Ishikawa (cell line): ENCODE measurements at regions not wholly inside any gene's neighbourhood (a gene's known extent, or its start where the extent isn't known, plus 50 kb on each side); places are given as distances from the start of the nearest gene placed in this dataset.

Source experiments
- CEBPB ChIP-seq: IDR thresholded peaks from 2 replicates; pipeline ENCODE4 v1.6.1; 2012
- CREB1 ChIP-seq: IDR thresholded peaks from 2 replicates; pipeline ENCODE4 v1.6.1; 2012; ENCODE audit warnings: low read depth
- EGR1 ChIP-seq: IDR thresholded peaks from 2 replicates; pipeline ENCODE4 v1.6.1; 2012
- EP300 ChIP-seq: IDR thresholded peaks from 2 replicates; pipeline ENCODE4 v1.6.1; 2012; ENCODE audit warnings: borderline replicate concordance
- FOXM1 ChIP-seq: IDR thresholded peaks from 2 replicates; pipeline ENCODE4 v1.6.1; 2012; ENCODE audit warnings: low read depth, borderline replicate concordance
- MAX ChIP-seq: IDR thresholded peaks from 2 replicates; pipeline ENCODE4 v1.6.1; 2012
- NFIC ChIP-seq: IDR thresholded peaks from 2 replicates; pipeline ENCODE4 v1.6.1; 2012
- RAD21 ChIP-seq: IDR thresholded peaks from 2 replicates; pipeline ENCODE4 v1.6.1; 2012; ENCODE audit warnings: low read depth
- TAF1 ChIP-seq: IDR thresholded peaks from 2 replicates; pipeline ENCODE4 v1.6.1; 2012; ENCODE audit warnings: low read depth, mild to moderate bottlenecking
- TCF12 ChIP-seq: IDR thresholded peaks from 2 replicates; pipeline ENCODE4 v1.6.1; 2012; ENCODE audit warnings: low read depth
- TEAD4 ChIP-seq: IDR thresholded peaks from 2 replicates; pipeline ENCODE4 v1.6.1; 2012
- YY1 ChIP-seq: IDR thresholded peaks from 2 replicates; pipeline ENCODE4 v1.6.1; 2012; ENCODE audit warnings: low read depth
- ZBTB7A ChIP-seq: IDR thresholded peaks from 2 replicates; pipeline ENCODE4 v1.6.1; 2012; ENCODE audit warnings: low read depth
- TF ChIP-seq, protein P1 (sequence below): IDR thresholded peaks from 2 replicates; pipeline ENCODE4 v1.6.1; 2012
- TF ChIP-seq, protein P2 (sequence below): IDR thresholded peaks from 2 replicates; pipeline ENCODE4 v1.6.1; 2012; ENCODE audit warnings: low read depth, mild to moderate bottlenecking

DNA sequence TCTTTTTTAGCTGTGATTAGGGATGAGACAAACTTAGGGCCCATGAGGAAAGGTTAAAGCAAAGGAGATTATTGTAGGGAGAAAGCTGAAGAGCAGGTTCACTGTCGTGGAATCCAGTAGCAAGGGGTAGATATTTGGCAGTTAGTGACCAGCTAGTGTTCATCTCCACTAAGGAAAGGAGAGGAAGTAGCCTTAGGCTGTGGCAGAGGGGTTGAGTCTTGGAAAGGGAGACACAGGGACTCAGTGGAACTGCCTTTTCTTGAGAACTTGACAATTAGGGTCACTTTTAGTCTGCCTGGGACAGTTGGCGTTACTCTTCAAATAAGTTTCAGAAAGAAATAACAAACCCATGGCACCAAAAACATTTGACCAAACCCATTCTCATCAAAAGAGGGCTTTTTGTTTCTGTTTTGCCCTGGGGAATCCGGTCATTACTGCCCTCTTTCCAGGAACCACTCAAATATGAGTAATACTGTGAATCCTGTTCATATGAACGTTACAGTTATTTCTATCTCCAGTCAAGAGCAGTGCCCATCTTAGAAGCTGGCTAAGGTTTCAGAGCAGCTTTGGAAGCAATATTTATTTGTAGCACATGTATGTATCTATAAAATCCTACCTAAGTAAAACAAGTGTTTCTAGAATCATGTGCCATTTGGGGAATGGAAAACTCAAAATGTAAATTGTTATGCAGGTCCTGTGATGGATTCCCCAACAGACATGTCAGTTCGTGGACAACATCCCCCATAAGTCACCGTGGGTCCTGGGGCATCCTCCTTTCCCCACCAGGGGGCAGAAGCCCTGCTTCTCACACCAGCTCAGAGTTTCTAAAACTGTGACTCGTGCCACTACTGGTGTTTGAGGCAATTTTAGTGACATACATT lies 77.3 kb upstream of the PHLPP1 start:
- TF ChIP-seq TAF1 (no peak), RAD21 (peak; percentile 52)

GRCh38 chr18:62643181-62643580 lies 72.2 kb upstream of the PHLPP1 start:
- TF ChIP-seq EP300, result no peak

- TF ChIP-seq, protein P1, sequence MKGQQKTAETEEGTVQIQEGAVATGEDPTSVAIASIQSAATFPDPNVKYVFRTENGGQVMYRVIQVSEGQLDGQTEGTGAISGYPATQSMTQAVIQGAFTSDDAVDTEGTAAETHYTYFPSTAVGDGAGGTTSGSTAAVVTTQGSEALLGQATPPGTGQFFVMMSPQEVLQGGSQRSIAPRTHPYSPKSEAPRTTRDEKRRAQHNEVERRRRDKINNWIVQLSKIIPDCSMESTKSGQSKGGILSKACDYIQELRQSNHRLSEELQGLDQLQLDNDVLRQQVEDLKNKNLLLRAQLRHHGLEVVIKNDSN, result no peak
- TF ChIP-seq CEBPB, result no peak
- no peak for TF ChIP-seq TAF1
- TF ChIP-seq, protein P2, sequence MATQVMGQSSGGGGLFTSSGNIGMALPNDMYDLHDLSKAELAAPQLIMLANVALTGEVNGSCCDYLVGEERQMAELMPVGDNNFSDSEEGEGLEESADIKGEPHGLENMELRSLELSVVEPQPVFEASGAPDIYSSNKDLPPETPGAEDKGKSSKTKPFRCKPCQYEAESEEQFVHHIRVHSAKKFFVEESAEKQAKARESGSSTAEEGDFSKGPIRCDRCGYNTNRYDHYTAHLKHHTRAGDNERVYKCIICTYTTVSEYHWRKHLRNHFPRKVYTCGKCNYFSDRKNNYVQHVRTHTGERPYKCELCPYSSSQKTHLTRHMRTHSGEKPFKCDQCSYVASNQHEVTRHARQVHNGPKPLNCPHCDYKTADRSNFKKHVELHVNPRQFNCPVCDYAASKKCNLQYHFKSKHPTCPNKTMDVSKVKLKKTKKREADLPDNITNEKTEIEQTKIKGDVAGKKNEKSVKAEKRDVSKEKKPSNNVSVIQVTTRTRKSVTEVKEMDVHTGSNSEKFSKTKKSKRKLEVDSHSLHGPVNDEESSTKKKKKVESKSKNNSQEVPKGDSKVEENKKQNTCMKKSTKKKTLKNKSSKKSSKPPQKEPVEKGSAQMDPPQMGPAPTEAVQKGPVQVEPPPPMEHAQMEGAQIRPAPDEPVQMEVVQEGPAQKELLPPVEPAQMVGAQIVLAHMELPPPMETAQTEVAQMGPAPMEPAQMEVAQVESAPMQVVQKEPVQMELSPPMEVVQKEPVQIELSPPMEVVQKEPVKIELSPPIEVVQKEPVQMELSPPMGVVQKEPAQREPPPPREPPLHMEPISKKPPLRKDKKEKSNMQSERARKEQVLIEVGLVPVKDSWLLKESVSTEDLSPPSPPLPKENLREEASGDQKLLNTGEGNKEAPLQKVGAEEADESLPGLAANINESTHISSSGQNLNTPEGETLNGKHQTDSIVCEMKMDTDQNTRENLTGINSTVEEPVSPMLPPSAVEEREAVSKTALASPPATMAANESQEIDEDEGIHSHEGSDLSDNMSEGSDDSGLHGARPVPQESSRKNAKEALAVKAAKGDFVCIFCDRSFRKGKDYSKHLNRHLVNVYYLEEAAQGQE, result no peak
- no peak for TF ChIP-seq TEAD4
- TF ChIP-seq CREB1, result no peak
- TF ChIP-seq TCF12, result no peak
- TF ChIP-seq ZBTB7A, result no peak
- TF ChIP-seq MAX, result no peak
- TF ChIP-seq RAD21, result no peak
- no peak for TF ChIP-seq YY1
These were observed 70.6 kb upstream of the PHLPP1 start for GRCh38 chr18:62644773-62645172.

- TF ChIP-seq CEBPB (no peak), MAX (no peak), CREB1 (no peak), RAD21 (no peak), EP300 (no peak), NFIC (no peak), ZBTB7A (no peak), TAF1 (no peak), TEAD4 (no peak), FOXM1 (no peak), YY1 (no peak), EGR1 (no peak), TCF12 (no peak)
- TF ChIP-seq, protein P1, result no peak
- TF ChIP-seq, protein P2, result no peak
These were observed 68.2 kb upstream of the PHLPP1 start for GRCh38 chr18:62647179-62647578.

GRCh38 chr18:62648045-62648678 lies 67.2 kb upstream of the PHLPP1 start:
- TF ChIP-seq, protein P1, result no peak
- TF ChIP-seq YY1, result no peak
- no peak for TF ChIP-seq CEBPB
- no peak for TF ChIP-seq TCF12
- no peak for TF ChIP-seq FOXM1
- no peak for TF ChIP-seq EGR1
- no peak for TF ChIP-seq EP300
- no peak for TF ChIP-seq NFIC
- TF ChIP-seq RAD21, result no peak
- TF ChIP-seq CREB1, result no peak
